ENCODE measurements at regions not wholly inside any gene's neighbourhood (a gene's known extent, or its start where the extent isn't known, plus 50 kb on each side); places are given as distances from the start of the nearest gene placed in this dataset.

GRCh38 chr12:116382686-116383530 lies 105.4 kb upstream of the MED13L start:
- no peak for DNase-seq

GRCh38 chr12:116384175-116384574 lies 106.7 kb upstream of the MED13L start:
- no peak for DNase-seq

GRCh38 chr12:116384691-116385485 lies 107.4 kb upstream of the MED13L start:
- no peak for DNase-seq

GRCh38 chr12:116385486-116386217 lies 108.2 kb upstream of the MED13L start:
- DNase-seq: no peak

GRCh38 chr12:116389326-116389725 lies 111.8 kb upstream of the MED13L start:
- no peak for DNase-seq

- DNase-seq: no peak
Measured at GRCh38 chr12:116389990-116390389, 112.5 kb upstream of the MED13L start.

- no peak for DNase-seq
Measured at GRCh38 chr12:116390401-116391335, 113.2 kb upstream of the MED13L start.

- DNase-seq: no peak
Measured at GRCh38 chr12:116391501-116391900, 114.0 kb upstream of the MED13L start.

- no peak for DNase-seq
Measured at GRCh38 chr12:116392061-116392460, 114.6 kb upstream of the MED13L start.

- DNase-seq: no peak
Measured at GRCh38 chr12:116393255-116393654, 115.8 kb upstream of the MED13L start.

GRCh38 chr12:116393859-116394650 lies 116.6 kb upstream of the MED13L start:
- no peak for DNase-seq

- no peak for DNase-seq
Measured at GRCh38 chr12:116395396-116395795, 117.9 kb upstream of the MED13L start.

GRCh38 chr12:116397148-116397547 lies 119.7 kb upstream of the MED13L start:
- DNase-seq: no peak

- no peak for DNase-seq
Measured at GRCh38 chr12:116398193-116398592, 120.7 kb upstream of the MED13L start.

GRCh38 chr12:116399055-116399454 lies 121.6 kb upstream of the MED13L start:
- no peak for DNase-seq

GRCh38 chr12:116400636-116401372 lies 123.3 kb upstream of the MED13L start:
- DNase-seq: no peak

- no peak for DNase-seq
Measured at GRCh38 chr12:116401565-116401964, 124.1 kb upstream of the MED13L start.

- DNase-seq: no peak
Measured at GRCh38 chr12:116402163-116402939, 124.9 kb upstream of the MED13L start.

GRCh38 chr12:116403546-116403945 lies 126.1 kb upstream of the MED13L start:
- no peak for DNase-seq

GRCh38 chr12:116404247-116404646 lies 126.8 kb upstream of the MED13L start:
- DNase-seq: no peak

Measured in DMS 273 treated with DMSO at 0.1 percent for 48 hours (cell line).